ENCODE measurements at regions not wholly inside any gene's neighbourhood (a gene's known extent, or its start where the extent isn't known, plus 50 kb on each side); places are given as distances from the start of the nearest gene placed in this dataset.
A peak's percentile ranks its signal among the peaks of the same experiment; 100 is the strongest.

GRCh38 chr13:40207001-40207478 lies 459.4 kb downstream of the FOXO1 start:
- Histone ChIP-seq H3K9me3 (ENCODE audit: insufficient read depth, low read depth, low read length) (no peaks in the 10 kb centered on the region), H3K4me2 (ENCODE audit: low read length) (peak overlapping the region; percentile 38), H3K27me3 (ENCODE audit: insufficient read depth, low read length) (no peaks in the 10 kb centered on the region), H3K4me1 (ENCODE audit: insufficient read depth, low read length) (peaks cover 14% of the 10 kb centered on the region), H3K36me3 (ENCODE audit: insufficient read depth, low read length) (no peaks in the 10 kb centered on the region), H3K9ac (ENCODE audit: low read length) (no peak overlapping the region), H4K20me1 (ENCODE audit: insufficient read depth, low read length) (no peaks in the 10 kb centered on the region), H2AFZ (ENCODE audit: low read depth, low read length) (peak overlapping the region; percentile 7), H3K27ac (ENCODE audit: low read depth, low read length) (peak overlapping the region; percentile 54), H3K4me3 (ENCODE audit: insufficient read depth, low read depth, low read length) (no peak overlapping the region), H3K79me2 (ENCODE audit: insufficient read depth, low read length) (no peaks in the 10 kb centered on the region)
- Mint-ChIP-seq H3K4me3 (ENCODE audit: unreplicated experiment) (no peak overlapping the region), H3K27ac (ENCODE audit: unreplicated experiment) (no peak overlapping the region), H3K27me3 (ENCODE audit: low read depth, unreplicated experiment) (peaks cover 3% of the 10 kb centered on the region), H3K9me3 (ENCODE audit: unreplicated experiment) (peaks cover under 1% of the 10 kb centered on the region), H3K4me1 (ENCODE audit: low read depth, unreplicated experiment) (peaks cover 5% of the 10 kb centered on the region), H3K36me3 (ENCODE audit: low read depth, unreplicated experiment) (no peaks in the 10 kb centered on the region)
- DNase-seq (ENCODE audit: low read depth) (no peak), FAIRE-seq (no peak)
- no peak for TF ChIP-seq EZH2 (IDR thresholded peaks at IDR 0.05; ENCODE audit: insufficient read depth, low read length)
- no peak for TF ChIP-seq CTCF (IDR thresholded peaks at IDR 0.05; ENCODE audit: insufficient read depth, low read depth, low read length)

- H3K27ac Mint-ChIP-seq (ENCODE audit: unreplicated experiment): no peak overlapping the region
- H3K4me1 Mint-ChIP-seq (ENCODE audit: low read depth, unreplicated experiment): peaks cover 5% of the 10 kb centered on the region
- no peaks in the 10 kb centered on the region for H3K9me3 ChIP-seq (ENCODE audit: insufficient read depth, low read depth, low read length)
- no peak for TF ChIP-seq EZH2 (IDR thresholded peaks at IDR 0.05; ENCODE audit: insufficient read depth, low read length)
- TF ChIP-seq CTCF (IDR thresholded peaks at IDR 0.05; ENCODE audit: insufficient read depth, low read depth, low read length): no peak
- no peak for FAIRE-seq
- no peaks in the 10 kb centered on the region for H3K36me3 Mint-ChIP-seq (ENCODE audit: low read depth, unreplicated experiment)
- no peaks in the 10 kb centered on the region for H3K36me3 ChIP-seq (ENCODE audit: insufficient read depth, low read length)
- H3K4me1 ChIP-seq (ENCODE audit: insufficient read depth, low read length): peaks cover 14% of the 10 kb centered on the region
- H2AFZ ChIP-seq (ENCODE audit: low read depth, low read length): no peak overlapping the region
- H3K79me2 ChIP-seq (ENCODE audit: insufficient read depth, low read length): no peaks in the 10 kb centered on the region
- peaks cover 4% of the 10 kb centered on the region for H3K9me3 Mint-ChIP-seq (ENCODE audit: unreplicated experiment)
- no peaks in the 10 kb centered on the region for H3K27me3 ChIP-seq (ENCODE audit: insufficient read depth, low read length)
- H3K4me3 ChIP-seq (ENCODE audit: insufficient read depth, low read depth, low read length): no peak overlapping the region
- H3K27me3 Mint-ChIP-seq (ENCODE audit: low read depth, unreplicated experiment): peaks cover 4% of the 10 kb centered on the region
- no peak for DNase-seq (ENCODE audit: low read depth)
- no peaks in the 10 kb centered on the region for H4K20me1 ChIP-seq (ENCODE audit: insufficient read depth, low read length)
- no peak overlapping the region for H3K27ac ChIP-seq (ENCODE audit: low read depth, low read length)
- H3K4me3 Mint-ChIP-seq (ENCODE audit: unreplicated experiment): no peak overlapping the region
- no peak overlapping the region for H3K4me2 ChIP-seq (ENCODE audit: low read length)
- H3K9ac ChIP-seq (ENCODE audit: low read length): no peak overlapping the region
These were observed 457.9 kb downstream of the FOXO1 start for GRCh38 chr13:40208517-40208916.

GRCh38 chr13:40210865-40211585 lies 455.4 kb downstream of the FOXO1 start:
- H3K4me3 ChIP-seq (ENCODE audit: insufficient read depth, low read depth, low read length): no peak overlapping the region
- TF ChIP-seq EZH2 (IDR thresholded peaks at IDR 0.05; ENCODE audit: insufficient read depth, low read length) (no peak), CTCF (IDR thresholded peaks at IDR 0.05; ENCODE audit: insufficient read depth, low read depth, low read length) (no peak)
- DNase-seq (ENCODE audit: low read depth) (no peak), FAIRE-seq (no peak)
- peaks cover 7% of the 10 kb centered on the region for H3K27me3 Mint-ChIP-seq (ENCODE audit: low read depth, unreplicated experiment)
- peaks cover 8% of the 10 kb centered on the region for H3K9me3 Mint-ChIP-seq (ENCODE audit: unreplicated experiment)
- no peak overlapping the region for H3K27ac ChIP-seq (ENCODE audit: low read depth, low read length)
- H3K36me3 ChIP-seq (ENCODE audit: insufficient read depth, low read length): no peaks in the 10 kb centered on the region
- H3K4me3 Mint-ChIP-seq (ENCODE audit: unreplicated experiment): no peak overlapping the region
- H3K9ac ChIP-seq (ENCODE audit: low read length): no peak overlapping the region
- no peaks in the 10 kb centered on the region for H3K27me3 ChIP-seq (ENCODE audit: insufficient read depth, low read length)
- no peak overlapping the region for H2AFZ ChIP-seq (ENCODE audit: low read depth, low read length)
- H3K4me2 ChIP-seq (ENCODE audit: low read length): no peak overlapping the region
- no peaks in the 10 kb centered on the region for H4K20me1 ChIP-seq (ENCODE audit: insufficient read depth, low read length)
- H3K4me1 ChIP-seq (ENCODE audit: insufficient read depth, low read length): peaks cover 8% of the 10 kb centered on the region
- no peaks in the 10 kb centered on the region for H3K79me2 ChIP-seq (ENCODE audit: insufficient read depth, low read length)
- peaks cover 5% of the 10 kb centered on the region for H3K4me1 Mint-ChIP-seq (ENCODE audit: low read depth, unreplicated experiment)
- H3K27ac Mint-ChIP-seq (ENCODE audit: unreplicated experiment): no peak overlapping the region
- peaks cover 1% of the 10 kb centered on the region for H3K36me3 Mint-ChIP-seq (ENCODE audit: low read depth, unreplicated experiment)
- H3K9me3 ChIP-seq (ENCODE audit: insufficient read depth, low read depth, low read length): no peaks in the 10 kb centered on the region

Data from astrocyte (in vitro differentiated cells and primary cell).